Hepatocyte (in vitro differentiated cells): ENCODE measurements at regions not wholly inside any gene's neighbourhood (a gene's known extent, or its start where the extent isn't known, plus 50 kb on each side); places are given as distances from the start of the nearest gene placed in this dataset.
"Not testable (repeated sequence)": the region's sequence is repeated elsewhere in the genome, so short reads cannot be mapped to it uniquely, and the experiment has no call there.

Source experiments
- DNase-seq: peaks from one replicate; pipeline ENCODE4 v3.0.0-alpha.2; 2016; ENCODE audit warnings: low spot score
- H2AFZ ChIP-seq: fragments of 200-600 bp; sonication (generic); 2 replicates; pipeline ENCODE4 v1.6.0; 2016; ENCODE audit warnings: antibody characterized with exemption, mild to moderate bottlenecking
- H3K27ac ChIP-seq: fragments of 200-600 bp; sonication (generic); 2 replicates; pipeline ENCODE4 v1.5.1; 2016; ENCODE audit warnings: mild to moderate bottlenecking
- H3K27me3 ChIP-seq: fragments of 200-600 bp; sonication (generic); 2 replicates; pipeline ENCODE4 v1.6.1; 2016
- H3K36me3 ChIP-seq: fragments of 200-600 bp; sonication (generic); replicated peaks from 2 replicates; pipeline ENCODE4 v1.5.1; 2016; ENCODE audit warnings: low read depth; ENCODE audit not compliant: insufficient read depth
- H3K4me1 ChIP-seq: fragments of 200-600 bp; sonication (generic); 2 replicates; pipeline ENCODE4 v1.5.1; 2016; ENCODE audit warnings: mild to moderate bottlenecking, moderate library complexity; ENCODE audit not compliant: insufficient read depth
- H3K4me2 ChIP-seq: fragments of 200-600 bp; sonication (generic); 2 replicates; pipeline ENCODE4 v1.6.0; 2016
- H3K4me3 ChIP-seq: fragments of 200-600 bp; sonication (generic); 2 replicates; pipeline ENCODE4 v1.5.1; 2016; ENCODE audit warnings: mild to moderate bottlenecking
- H3K79me2 ChIP-seq: fragments of 200-600 bp; sonication (generic); 2 replicates; pipeline ENCODE4 v1.6.0; 2017; ENCODE audit warnings: mild to moderate bottlenecking
- H3K9me2 ChIP-seq: fragments of 200-600 bp; sonication (generic); replicated peaks from 2 replicates; pipeline ENCODE4 v1.6.0; 2017; ENCODE audit warnings: mild to moderate bottlenecking; ENCODE audit not compliant: insufficient read depth
- H3K9me3 ChIP-seq: fragments of 200-600 bp; sonication (generic); 2 replicates; pipeline ENCODE4 v1.5.1; 2016; ENCODE audit warnings: low read depth, mild to moderate bottlenecking
- H4K20me1 ChIP-seq: fragments of 200-600 bp; sonication (generic); 2 replicates; pipeline ENCODE4 v1.6.0; 2016; ENCODE audit warnings: mild to moderate bottlenecking; ENCODE audit not compliant: insufficient read depth, poor library complexity, severe bottlenecking
- CTCF ChIP-seq: fragments of 200-600 bp; sonication (generic); IDR thresholded peaks from 2 replicates; pipeline ENCODE4 v1.5.1; 2016; ENCODE audit warnings: antibody characterized with exemption, mild to moderate bottlenecking; ENCODE audit not compliant: poor library complexity
- EZH2 ChIP-seq: fragments of 200-600 bp; sonication (generic); IDR thresholded peaks from 2 replicates; pipeline ENCODE4 v1.6.1; 2016; ENCODE audit warnings: antibody characterized with exemption, mild to moderate bottlenecking, borderline replicate concordance
- EZH2phosphoT487 ChIP-seq: fragments of 200-600 bp; sonication (generic); IDR thresholded peaks from one replicate; pipeline ENCODE4 v1.6.1; 2018; ENCODE audit warnings: antibody characterized with exemption, mild to moderate bottlenecking, low read depth, moderate library complexity; ENCODE audit not compliant: unreplicated experiment, severe bottlenecking
- WGBS: methylation state at CpG from one replicate; pipeline ENCODE4 v1.1.6; 2016; ENCODE audit warnings: low lambda C conversion rate; ENCODE audit errors: missing lambda C conversion rate; 5-methylcytosine and 5-hydroxymethylcytosine counted together

DNA sequence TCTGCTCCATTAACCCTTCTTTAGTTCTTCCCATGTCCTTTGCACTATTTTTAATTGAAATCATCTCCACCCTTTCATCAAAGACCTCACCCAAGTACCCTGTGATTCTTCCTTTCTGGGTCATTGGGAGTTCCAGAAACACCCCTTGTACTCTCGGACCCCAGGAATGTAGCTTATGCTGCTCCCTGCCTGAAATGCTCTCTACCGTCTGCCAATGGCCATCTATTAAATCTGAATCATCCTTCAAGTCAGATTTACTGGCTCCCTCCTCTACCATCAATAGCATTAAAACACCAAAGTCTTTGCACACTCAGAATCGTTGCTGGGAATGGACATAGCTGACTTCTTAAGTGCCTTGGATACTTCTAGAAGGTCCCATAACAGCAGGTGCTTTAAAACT is 73.2 kb upstream of the GADD45A start:
- WGBS: 83% methylated on average over 3 of the region's 3 CpGs
- no peak overlapping the region for H3K4me3 ChIP-seq
- H3K4me1 ChIP-seq: no peaks in the 10 kb centered on the region
- H2AFZ ChIP-seq: no peak overlapping the region
- no peak for DNase-seq
- no peaks in the 10 kb centered on the region for H3K36me3 ChIP-seq
- no peaks in the 10 kb centered on the region for H3K79me2 ChIP-seq
- H4K20me1 ChIP-seq: no peaks in the 10 kb centered on the region
- no peak overlapping the region for H3K27ac ChIP-seq
- no peaks in the 10 kb centered on the region for H3K9me3 ChIP-seq
- no peaks in the 10 kb centered on the region for H3K9me2 ChIP-seq
- no peak overlapping the region for H3K4me2 ChIP-seq
- TF ChIP-seq EZH2phosphoT487 (no peak), EZH2 (no peak), CTCF (no peak)
- H3K27me3 ChIP-seq: no peaks in the 10 kb centered on the region

DNA sequence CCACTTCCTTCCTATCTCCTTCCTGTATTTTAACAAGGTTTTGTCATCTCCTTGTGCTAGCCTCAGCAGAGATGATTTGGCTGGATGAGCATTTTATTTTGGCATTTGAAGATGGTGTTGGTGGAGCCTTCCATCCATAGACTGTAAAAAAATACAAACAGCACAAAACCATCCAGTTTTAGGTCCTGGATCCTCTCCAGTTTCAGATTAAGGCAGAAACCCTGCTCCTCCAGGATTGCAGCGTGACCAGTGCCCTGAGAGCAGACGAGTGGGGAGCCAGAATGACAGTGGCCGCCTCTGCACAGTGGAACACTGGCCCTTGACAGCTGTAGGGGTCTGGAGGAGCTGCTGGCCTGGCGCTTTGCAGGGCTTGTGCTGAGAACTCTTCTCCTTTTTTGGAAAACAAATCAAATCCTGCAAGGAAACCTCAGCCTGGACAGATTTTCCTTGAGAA is 72.2 kb upstream of the GADD45A start:
- Histone ChIP-seq H3K9me2 (no peaks in the 10 kb centered on the region), H3K27me3 (no peaks in the 10 kb centered on the region), H3K4me2 (no peak overlapping the region), H3K4me1 (no peaks in the 10 kb centered on the region), H3K4me3 (no peak overlapping the region), H2AFZ (no peak overlapping the region), H3K36me3 (no peaks in the 10 kb centered on the region), H3K9me3 (no peaks in the 10 kb centered on the region), H3K27ac (no peak overlapping the region), H3K79me2 (no peaks in the 10 kb centered on the region), H4K20me1 (no peaks in the 10 kb centered on the region)
- no peak for DNase-seq
- 53% methylated on average over 4 of the region's 4 CpGs for WGBS
- no peak for TF ChIP-seq CTCF
- TF ChIP-seq EZH2phosphoT487: no peak
- TF ChIP-seq EZH2: no peak

- H3K4me2 ChIP-seq, H3K9me3 ChIP-seq, H4K20me1 ChIP-seq, H3K27ac ChIP-seq, DNase-seq, H3K4me3 ChIP-seq, H3K9me2 ChIP-seq, H3K27me3 ChIP-seq, H3K79me2 ChIP-seq, H3K4me1 ChIP-seq, H2AFZ ChIP-seq, H3K36me3 ChIP-seq: not testable (repeated sequence)
- WGBS: 95% methylated on average over 8 of the region's 8 CpGs
These were observed 71.5 kb upstream of the GADD45A start for GRCh38 chr1:67613479-67613878.

- Histone ChIP-seq H3K27me3 (no peaks in the 10 kb centered on the region), H3K9me2 (no peaks in the 10 kb centered on the region), H3K9me3 (no peaks in the 10 kb centered on the region), H3K4me2 (no peak overlapping the region), H2AFZ (no peak overlapping the region), H3K27ac (no peak overlapping the region), H3K36me3 (no peaks in the 10 kb centered on the region), H3K4me3 (no peak overlapping the region), H3K4me1 (no peaks in the 10 kb centered on the region), H4K20me1 (no peaks in the 10 kb centered on the region), H3K79me2 (no peaks in the 10 kb centered on the region)
- 87% methylated on average over 3 of the region's 3 CpGs for WGBS
- TF ChIP-seq EZH2: no peak
- no peak for DNase-seq
These were observed 70.5 kb upstream of the GADD45A start for GRCh38 chr1:67614511-67614934.
